Thyroid gland (tissue), 4 donors: ENCODE measurements at regions not wholly inside any gene's neighbourhood (a gene's known extent, or its start where the extent isn't known, plus 50 kb on each side); places are given as distances from the start of the nearest gene placed in this dataset.

Experiments used
- POLR2A ChIP-seq, 2 donors: fragments of 450-650 bp; IDR thresholded peaks; one replicate each; pipeline ENCODE4 v1.6.1; 2017; ENCODE audit warnings: antibody characterized with exemption in 2 of 2, mild to moderate bottlenecking in 2 of 2, moderate library complexity in 1 of 2
- TF ChIP-seq, protein P1 (sequence below), 6 experiments: fragments of 200-600 bp in 3 of 6; fragments of 450-650 bp in 3 of 6; sonication (generic) in 3 of 6; IDR thresholded peaks; one replicate each; pipeline ENCODE4 v1.5.1; 2016 to 2019; ENCODE audit warnings: antibody characterized with exemption in 6 of 6, mild to moderate bottlenecking in 2 of 6, inconsistent platforms in 1 of 6, moderate library complexity in 1 of 6

DNA sequence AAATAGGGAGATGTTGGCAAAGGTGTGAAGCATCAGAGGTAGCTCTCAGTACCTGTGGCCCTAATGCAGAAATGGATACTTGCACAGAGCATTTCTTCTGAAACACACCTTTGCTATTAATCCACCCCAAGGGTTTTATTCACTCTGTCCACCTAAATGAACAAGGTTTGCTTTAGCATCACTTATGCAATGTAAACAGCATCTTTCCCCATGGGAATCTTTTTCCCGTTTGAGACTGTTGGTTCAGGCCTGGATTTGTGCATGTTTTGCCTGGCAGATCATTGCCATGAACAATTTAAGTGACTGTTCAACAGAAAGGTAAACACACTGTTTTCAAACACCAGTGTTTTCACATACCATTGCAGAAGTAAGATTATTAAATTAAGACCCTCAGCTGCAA lies 508.3 kb downstream of the SOX2 start:
- TF ChIP-seq, protein P1, sequence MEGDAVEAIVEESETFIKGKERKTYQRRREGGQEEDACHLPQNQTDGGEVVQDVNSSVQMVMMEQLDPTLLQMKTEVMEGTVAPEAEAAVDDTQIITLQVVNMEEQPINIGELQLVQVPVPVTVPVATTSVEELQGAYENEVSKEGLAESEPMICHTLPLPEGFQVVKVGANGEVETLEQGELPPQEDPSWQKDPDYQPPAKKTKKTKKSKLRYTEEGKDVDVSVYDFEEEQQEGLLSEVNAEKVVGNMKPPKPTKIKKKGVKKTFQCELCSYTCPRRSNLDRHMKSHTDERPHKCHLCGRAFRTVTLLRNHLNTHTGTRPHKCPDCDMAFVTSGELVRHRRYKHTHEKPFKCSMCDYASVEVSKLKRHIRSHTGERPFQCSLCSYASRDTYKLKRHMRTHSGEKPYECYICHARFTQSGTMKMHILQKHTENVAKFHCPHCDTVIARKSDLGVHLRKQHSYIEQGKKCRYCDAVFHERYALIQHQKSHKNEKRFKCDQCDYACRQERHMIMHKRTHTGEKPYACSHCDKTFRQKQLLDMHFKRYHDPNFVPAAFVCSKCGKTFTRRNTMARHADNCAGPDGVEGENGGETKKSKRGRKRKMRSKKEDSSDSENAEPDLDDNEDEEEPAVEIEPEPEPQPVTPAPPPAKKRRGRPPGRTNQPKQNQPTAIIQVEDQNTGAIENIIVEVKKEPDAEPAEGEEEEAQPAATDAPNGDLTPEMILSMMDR (IDR thresholded peaks at IDR 0.05), result no peak
- no peak for TF ChIP-seq POLR2A (IDR thresholded peaks at IDR 0.05)
